Activated T-helper 17 cell treated with anti-CD3 and anti-CD28 coated beads, Interleukin-2, amount 50 U/mL, for 72 hours (primary cell): ENCODE measurements at regions not wholly inside any gene's neighbourhood (a gene's known extent, or its start where the extent isn't known, plus 50 kb on each side); places are given as distances from the start of the nearest gene placed in this dataset.
"Not testable (repeated sequence)": the region's sequence is repeated elsewhere in the genome, so short reads cannot be mapped to it uniquely, and the experiment has no call there.

Experiments used
- ATAC-seq: fragments of 150-1000 bp; cut with Tn5 transposase; replicated peaks from 2 replicates; pipeline ENCODE4 v1.10.0; 2021; ENCODE audit warnings: mild to moderate bottlenecking, moderate library complexity
- H3K27ac Mint-ChIP-seq: one replicate; pipeline ENCODE4 v1.8.0; 2022; ENCODE audit warnings: mixed read lengths
- H3K27me3 Mint-ChIP-seq: one replicate; pipeline ENCODE4 v1.8.0; 2022; ENCODE audit warnings: mixed read lengths
- H3K36me3 Mint-ChIP-seq: one replicate; pipeline ENCODE4 v1.8.0; 2022; ENCODE audit warnings: low read depth, mild to moderate bottlenecking, mixed read lengths
- H3K4me1 Mint-ChIP-seq: one replicate; pipeline ENCODE4 v1.8.0; 2022; ENCODE audit warnings: mixed read lengths
- H3K4me3 Mint-ChIP-seq: one replicate; pipeline ENCODE4 v1.8.0; 2022; ENCODE audit warnings: mild to moderate bottlenecking, mixed read lengths
- H3K9me3 Mint-ChIP-seq: one replicate; pipeline ENCODE4 v1.8.0; 2022; ENCODE audit warnings: mixed read lengths

GRCh38 chr2:129807642-129808338 is 171.7 kb upstream of the RAB6C start:
- not testable (repeated sequence) for H3K27ac Mint-ChIP-seq, H3K36me3 Mint-ChIP-seq, H3K4me1 Mint-ChIP-seq, H3K4me3 Mint-ChIP-seq, ATAC-seq, H3K9me3 Mint-ChIP-seq
- peaks cover 19% of the 10 kb centered on the region for H3K27me3 Mint-ChIP-seq

- Mint-ChIP-seq H3K36me3 (no peaks in the 10 kb centered on the region), H3K27ac (no peak overlapping the region)
- no peak for ATAC-seq
Measured at GRCh38 chr2:129810521-129810920, 168.9 kb upstream of the RAB6C start.

GRCh38 chr2:129812071-129812470 is 167.4 kb upstream of the RAB6C start:
- Mint-ChIP-seq H3K4me3 (no peak overlapping the region), H3K27me3 (peaks cover 29% of the 10 kb centered on the region), H3K9me3 (peaks cover 10% of the 10 kb centered on the region), H3K4me1 (no peaks in the 10 kb centered on the region), H3K27ac (no peak overlapping the region), H3K36me3 (no peaks in the 10 kb centered on the region)
- peak; percentile 23 for ATAC-seq

More at GRCh38 chr2:129810521-129810920, 168.9 kb upstream of the RAB6C start:
- Mint-ChIP-seq H3K9me3 (peaks cover 6% of the 10 kb centered on the region), H3K27me3 (peaks cover 26% of the 10 kb centered on the region), H3K4me3 (no peak overlapping the region), H3K4me1 (no peaks in the 10 kb centered on the region)

- peaks cover 10% of the 10 kb centered on the region for H3K9me3 Mint-ChIP-seq
- ATAC-seq = no peak
- no peaks in the 10 kb centered on the region for H3K36me3 Mint-ChIP-seq
- H3K4me1 Mint-ChIP-seq = no peaks in the 10 kb centered on the region
- H3K4me3 Mint-ChIP-seq = no peak overlapping the region
- peaks cover 32% of the 10 kb centered on the region for H3K27me3 Mint-ChIP-seq
- no peak overlapping the region for H3K27ac Mint-ChIP-seq
Measured at GRCh38 chr2:129812654-129813053, 166.8 kb upstream of the RAB6C start.

- Mint-ChIP-seq H3K4me1 (no peaks in the 10 kb centered on the region), H3K27ac (no peak overlapping the region), H3K9me3 (peaks cover 10% of the 10 kb centered on the region), H3K36me3 (no peaks in the 10 kb centered on the region), H3K27me3 (peaks cover 29% of the 10 kb centered on the region), H3K4me3 (no peak overlapping the region)
- no peak for ATAC-seq
Measured at GRCh38 chr2:129813404-129813803, 166.1 kb upstream of the RAB6C start.

- peaks cover 12% of the 10 kb centered on the region for H3K27me3 Mint-ChIP-seq
- peaks cover 10% of the 10 kb centered on the region for H3K9me3 Mint-ChIP-seq
- H3K4me1 Mint-ChIP-seq = no peaks in the 10 kb centered on the region
- H3K4me3 Mint-ChIP-seq = no peak overlapping the region
- H3K36me3 Mint-ChIP-seq = no peaks in the 10 kb centered on the region
- no peak overlapping the region for H3K27ac Mint-ChIP-seq
- ATAC-seq = no peak
Measured at GRCh38 chr2:129816813-129817574, 162.5 kb upstream of the RAB6C start.

GRCh38 chr2:129819855-129820254 is 159.6 kb upstream of the RAB6C start:
- H3K27ac Mint-ChIP-seq = no peak overlapping the region
- no peaks in the 10 kb centered on the region for H3K36me3 Mint-ChIP-seq
- H3K4me3 Mint-ChIP-seq = no peak overlapping the region
- peaks cover 6% of the 10 kb centered on the region for H3K27me3 Mint-ChIP-seq
- ATAC-seq = no peak
- H3K4me1 Mint-ChIP-seq = no peaks in the 10 kb centered on the region
- H3K9me3 Mint-ChIP-seq = peaks cover 8% of the 10 kb centered on the region

- no peaks in the 10 kb centered on the region for H3K36me3 Mint-ChIP-seq
- no peak overlapping the region for H3K27ac Mint-ChIP-seq
- H3K9me3 Mint-ChIP-seq = peaks cover under 1% of the 10 kb centered on the region
- no peaks in the 10 kb centered on the region for H3K4me1 Mint-ChIP-seq
- H3K4me3 Mint-ChIP-seq = no peak overlapping the region
- ATAC-seq = no peak
- peaks cover 3% of the 10 kb centered on the region for H3K27me3 Mint-ChIP-seq
Measured at GRCh38 chr2:129820908-129821307, 158.6 kb upstream of the RAB6C start.

- no peak overlapping the region for H3K4me3 Mint-ChIP-seq
- no peak for ATAC-seq
- H3K9me3 Mint-ChIP-seq = no peaks in the 10 kb centered on the region
- no peaks in the 10 kb centered on the region for H3K36me3 Mint-ChIP-seq
- no peaks in the 10 kb centered on the region for H3K4me1 Mint-ChIP-seq
- H3K27ac Mint-ChIP-seq = no peak overlapping the region
- H3K27me3 Mint-ChIP-seq = peaks cover 3% of the 10 kb centered on the region
Measured at GRCh38 chr2:129821445-129821844, 158.0 kb upstream of the RAB6C start.

GRCh38 chr2:129823044-129823443 is 156.4 kb upstream of the RAB6C start:
- no peaks in the 10 kb centered on the region for H3K27me3 Mint-ChIP-seq
- ATAC-seq = no peak
- H3K27ac Mint-ChIP-seq = no peak overlapping the region
- no peaks in the 10 kb centered on the region for H3K36me3 Mint-ChIP-seq
- H3K4me1 Mint-ChIP-seq = no peaks in the 10 kb centered on the region
- no peaks in the 10 kb centered on the region for H3K9me3 Mint-ChIP-seq
- H3K4me3 Mint-ChIP-seq = no peak overlapping the region

GRCh38 chr2:129827311-129828090 is 152.0 kb upstream of the RAB6C start:
- Mint-ChIP-seq H3K9me3 (peaks cover 12% of the 10 kb centered on the region), H3K36me3 (no peaks in the 10 kb centered on the region), H3K4me3 (no peak overlapping the region), H3K27ac (no peak overlapping the region), H3K4me1 (no peaks in the 10 kb centered on the region), H3K27me3 (peaks cover 25% of the 10 kb centered on the region)
- ATAC-seq = no peak

GRCh38 chr2:129828792-129829191 is 150.7 kb upstream of the RAB6C start:
- H3K9me3 Mint-ChIP-seq = peaks cover 12% of the 10 kb centered on the region
- no peak overlapping the region for H3K4me3 Mint-ChIP-seq
- peaks cover 26% of the 10 kb centered on the region for H3K27me3 Mint-ChIP-seq
- ATAC-seq = no peak
- H3K27ac Mint-ChIP-seq = no peak overlapping the region
- no peaks in the 10 kb centered on the region for H3K4me1 Mint-ChIP-seq
- no peaks in the 10 kb centered on the region for H3K36me3 Mint-ChIP-seq

- Mint-ChIP-seq H3K27ac (no peak overlapping the region), H3K4me3 (no peak overlapping the region), H3K36me3 (no peaks in the 10 kb centered on the region), H3K9me3 (peaks cover 12% of the 10 kb centered on the region), H3K4me1 (no peaks in the 10 kb centered on the region), H3K27me3 (peaks cover 26% of the 10 kb centered on the region)
- ATAC-seq = no peak
Measured at GRCh38 chr2:129829588-129829987, 149.9 kb upstream of the RAB6C start.

GRCh38 chr2:129831018-129831417 is 148.4 kb upstream of the RAB6C start:
- peaks cover 12% of the 10 kb centered on the region for H3K9me3 Mint-ChIP-seq
- no peaks in the 10 kb centered on the region for H3K4me1 Mint-ChIP-seq
- H3K4me3 Mint-ChIP-seq = no peak overlapping the region

More at GRCh38 chr2:129831018-129831417, 148.4 kb upstream of the RAB6C start:
- peaks cover 26% of the 10 kb centered on the region for H3K27me3 Mint-ChIP-seq
- no peaks in the 10 kb centered on the region for H3K36me3 Mint-ChIP-seq
- H3K27ac Mint-ChIP-seq = no peak overlapping the region
- no peak for ATAC-seq
